Stimulated activated naive B cell treated with anti-CD40 and anti-IgM and Interleukin-4, amounts not matched to agents 10 μg/mL and 1 μg/mL and 100 μg/mL, for 72 hours (primary cell): ENCODE measurements at regions not wholly inside any gene's neighbourhood (a gene's known extent, or its start where the extent isn't known, plus 50 kb on each side); places are given as distances from the start of the nearest gene placed in this dataset.
"Not testable (repeated sequence)": the region's sequence is repeated elsewhere in the genome, so short reads cannot be mapped to it uniquely, and the experiment has no call there.

Source experiments
- ATAC-seq, 2 donors: fragments of 150-1000 bp; cut with Tn5 transposase; replicated peaks; 2 replicates each; pipeline ENCODE4 v1.10.0; 2021; ENCODE audit warnings: moderate library complexity in 1 of 2
- DNase-seq: peaks from one replicate; pipeline ENCODE4 v3.0.0; 2021
- H3K27ac Mint-ChIP-seq: one replicate; pipeline ENCODE4 v1.8.0; 2022; ENCODE audit warnings: mild to moderate bottlenecking, mixed read lengths
- H3K27me3 Mint-ChIP-seq, 2 donors: one replicate each; pipeline ENCODE4 v1.8.0; 2022; ENCODE audit warnings: mixed read lengths in 2 of 2
- H3K36me3 Mint-ChIP-seq, 2 donors: one replicate each; pipeline ENCODE4 v1.8.0; 2022; ENCODE audit warnings: mixed read lengths in 2 of 2, mild to moderate bottlenecking in 1 of 2
- H3K4me1 Mint-ChIP-seq, 2 donors: one replicate each; pipeline ENCODE4 v1.8.0; 2022; ENCODE audit warnings: mixed read lengths in 2 of 2, mild to moderate bottlenecking in 1 of 2
- H3K4me3 Mint-ChIP-seq, 2 donors: one replicate each; pipeline ENCODE4 v1.8.0; 2022; ENCODE audit warnings: mild to moderate bottlenecking in 2 of 2, mixed read lengths in 2 of 2, moderate library complexity in 1 of 2
- H3K9me3 Mint-ChIP-seq, 2 donors: one replicate each; pipeline ENCODE4 v1.8.0; 2022; ENCODE audit warnings: mixed read lengths in 2 of 2, mild to moderate bottlenecking in 1 of 2

- ATAC-seq (no peak), DNase-seq (no peak)
- Mint-ChIP-seq H3K4me1 (peaks cover 11 to 36% of the 10 kb centered on the region in 2 donors), H3K9me3 (peaks cover 0 to 2% of the 10 kb centered on the region in 2 donors), H3K36me3 (peaks cover 2 to 6% of the 10 kb centered on the region in 2 donors), H3K4me3 (no peak overlapping the region), H3K27me3 (no peaks in the 10 kb centered on the region), H3K27ac (no peak overlapping the region)
These were observed 66.6 kb downstream of the TNFAIP3 start for GRCh38 chr6:137933696-137934095.

GRCh38 chr6:137936798-137937197, 69.7 kb downstream of the TNFAIP3 start:
- ATAC-seq: no peak
- Mint-ChIP-seq H3K4me3 (no peak overlapping the region), H3K27me3 (no peaks in the 10 kb centered on the region), H3K27ac (no peak overlapping the region), H3K9me3 (peaks cover 0 to 2% of the 10 kb centered on the region in 2 donors), H3K36me3 (peaks cover 2 to 10% of the 10 kb centered on the region in 2 donors), H3K4me1 (peaks cover 20 to 39% of the 10 kb centered on the region in 2 donors)
- no peak for DNase-seq

GRCh38 chr6:137937834-137938233, 70.8 kb downstream of the TNFAIP3 start:
- no peak overlapping the region for H3K27ac Mint-ChIP-seq
- ATAC-seq (no peak), DNase-seq (no peak)
- H3K9me3 Mint-ChIP-seq: peaks cover 0 to 2% of the 10 kb centered on the region in 2 donors
- no peak overlapping the region for H3K4me3 Mint-ChIP-seq
- no peaks in the 10 kb centered on the region for H3K27me3 Mint-ChIP-seq
- peaks cover 2 to 10% of the 10 kb centered on the region in 2 donors for H3K36me3 Mint-ChIP-seq
- peaks cover 22 to 31% of the 10 kb centered on the region in 2 donors for H3K4me1 Mint-ChIP-seq

GRCh38 chr6:137938770-137939379, 71.8 kb downstream of the TNFAIP3 start:
- ATAC-seq (no peak), DNase-seq (no peak)
- Mint-ChIP-seq H3K36me3 (peaks cover 2 to 10% of the 10 kb centered on the region in 2 donors), H3K4me1 (peaks cover 22 to 39% of the 10 kb centered on the region in 2 donors), H3K4me3 (no peak overlapping the region), H3K27ac (no peak overlapping the region), H3K9me3 (peaks cover 0 to 2% of the 10 kb centered on the region in 2 donors), H3K27me3 (no peaks in the 10 kb centered on the region)

DNA sequence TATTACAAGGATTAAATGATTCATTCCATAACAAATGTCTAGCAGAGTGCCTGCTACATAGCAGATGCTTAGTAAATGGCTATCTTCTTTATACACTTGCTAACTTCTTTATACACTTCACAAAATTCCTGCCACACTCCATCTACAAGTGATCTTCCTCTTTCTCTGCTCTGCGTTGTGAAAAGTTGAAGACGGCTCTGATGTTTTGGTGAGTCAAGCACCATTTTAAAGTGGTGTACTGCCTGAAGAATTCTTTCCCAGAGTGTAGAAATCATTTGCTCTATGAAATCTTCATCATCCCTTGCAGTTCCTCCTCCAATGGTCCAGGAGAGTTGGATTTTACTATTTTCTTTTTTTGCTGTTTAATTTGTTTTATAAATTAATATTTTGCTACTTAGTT, 74.9 kb downstream of the TNFAIP3 start:
- Mint-ChIP-seq H3K27me3 (no peaks in the 10 kb centered on the region), H3K4me3 (no peak overlapping the region), H3K9me3 (peaks cover 0 to 2% of the 10 kb centered on the region in 2 donors), H3K36me3 (peaks cover 2 to 10% of the 10 kb centered on the region in 2 donors), H3K27ac (no peak overlapping the region), H3K4me1 (peaks cover 44 to 70% of the 10 kb centered on the region in 2 donors)
- ATAC-seq (no peak), DNase-seq (no peak)

DNA sequence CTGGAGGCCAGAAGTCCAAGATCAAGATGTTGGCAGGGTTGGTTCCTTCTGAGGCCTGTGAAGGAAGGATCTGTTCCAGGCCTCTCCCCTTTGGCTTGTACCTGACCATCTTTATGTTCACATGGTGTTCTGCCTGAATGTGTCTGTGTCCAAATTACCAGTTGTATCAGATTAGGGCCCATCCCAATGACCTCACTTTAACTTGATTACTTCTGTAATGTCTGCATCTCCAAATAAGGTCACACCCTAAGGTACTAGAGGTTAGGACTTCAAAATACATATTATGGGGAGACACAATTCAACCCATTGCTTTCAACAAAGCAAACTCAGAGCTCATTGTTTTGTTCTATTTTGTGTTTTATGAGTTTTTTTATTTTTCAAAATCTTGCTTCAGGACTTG, 75.7 kb downstream of the TNFAIP3 start:
- no peak for ATAC-seq
- H3K36me3 Mint-ChIP-seq: peaks cover 2 to 10% of the 10 kb centered on the region in 2 donors
- no peak overlapping the region for H3K4me3 Mint-ChIP-seq
- no peak for DNase-seq
- peak overlapping the region; percentile 4 for H3K27ac Mint-ChIP-seq
- H3K9me3 Mint-ChIP-seq: peaks cover 0 to 2% of the 10 kb centered on the region in 2 donors
- no peaks in the 10 kb centered on the region for H3K27me3 Mint-ChIP-seq
- peaks cover 45 to 73% of the 10 kb centered on the region in 2 donors for H3K4me1 Mint-ChIP-seq

DNA sequence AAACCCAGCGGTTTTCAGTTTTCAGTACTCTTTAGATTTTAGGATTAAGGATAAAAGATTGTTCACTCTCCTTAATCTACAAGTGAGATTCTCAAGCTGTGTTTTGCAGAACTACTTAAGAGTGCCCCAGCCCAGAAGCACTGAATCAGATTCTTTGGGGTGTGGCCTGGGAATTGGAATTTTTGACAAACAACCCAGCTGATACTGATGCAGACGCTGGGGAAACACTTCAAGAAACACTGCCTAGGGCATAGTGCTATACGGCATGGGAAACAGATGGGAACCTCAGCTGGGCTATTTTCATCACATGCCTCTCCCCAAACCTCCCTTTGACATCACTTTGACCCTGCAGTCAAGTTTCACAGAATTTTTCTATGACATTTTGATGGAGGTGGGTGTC, 77.3 kb downstream of the TNFAIP3 start:
- H3K27ac Mint-ChIP-seq: peak overlapping the region; percentile 33

DNA sequence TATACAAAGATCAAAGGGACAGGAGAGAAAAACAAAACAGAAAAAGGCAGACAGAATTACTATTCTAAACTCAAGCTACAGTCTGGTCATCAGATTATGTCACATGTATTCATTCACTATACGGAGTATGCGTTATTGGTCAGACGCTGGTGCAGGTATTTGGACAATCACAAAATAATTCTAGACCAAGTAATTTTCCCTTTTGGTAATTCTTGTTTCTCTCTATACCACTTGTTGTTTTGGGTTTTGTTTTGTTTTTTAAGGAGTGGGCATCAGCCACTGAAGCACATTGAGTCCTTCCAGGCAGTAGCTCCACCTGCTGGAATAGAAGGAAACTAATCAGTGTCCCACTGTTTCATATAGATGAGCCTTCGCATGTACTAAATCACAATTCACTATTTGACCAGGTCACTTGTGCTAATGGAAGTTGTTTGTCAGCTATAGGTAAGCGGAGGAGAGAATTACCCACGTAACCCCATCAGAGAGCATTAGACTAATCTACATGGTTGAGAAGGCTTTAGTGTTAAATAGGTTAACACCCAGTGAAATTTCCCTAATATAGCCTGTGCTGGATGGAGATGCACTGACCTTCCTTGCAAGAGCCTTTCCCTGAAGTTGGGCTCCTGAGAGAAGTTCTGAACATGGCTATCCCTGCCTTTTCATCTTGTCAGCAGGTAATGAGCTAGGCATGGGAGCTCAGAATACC, 77.9 kb downstream of the TNFAIP3 start:
- DNase-seq: no peak
- peak; percentile 56 to 60 for ATAC-seq
- Mint-ChIP-seq H3K4me1 (peaks cover 48 to 73% of the 10 kb centered on the region in 2 donors), H3K27me3 (no peaks in the 10 kb centered on the region), H3K27ac (peak overlapping the region; percentile 33), H3K36me3 (no peaks in the 10 kb centered on the region), H3K4me3 (peak overlapping the region in 1 of 2 donors; percentile 19), H3K9me3 (no peaks in the 10 kb centered on the region)

More for the DNA sequence above, 77.3 kb downstream of the TNFAIP3 start:
- DNase-seq, H3K9me3 Mint-ChIP-seq, H3K27me3 Mint-ChIP-seq, H3K36me3 Mint-ChIP-seq: not testable (repeated sequence)
- Mint-ChIP-seq H3K4me1 (peaks cover 47 to 73% of the 10 kb centered on the region in 2 donors), H3K4me3 (peak overlapping the region in 1 of 2 donors; percentile 1)
- peak; percentile 53 to 67 for ATAC-seq

GRCh38 chr6:137949686-137950390, 82.8 kb downstream of the TNFAIP3 start:
- H3K4me1 Mint-ChIP-seq: peaks cover 38 to 61% of the 10 kb centered on the region in 2 donors
- no peaks in the 10 kb centered on the region for H3K27me3 Mint-ChIP-seq
- DNase-seq (no peak), ATAC-seq (peak; percentile 71 to 76)
- no peaks in the 10 kb centered on the region for H3K36me3 Mint-ChIP-seq
- H3K9me3 Mint-ChIP-seq: no peaks in the 10 kb centered on the region
- peak overlapping the region; percentile 4 for H3K27ac Mint-ChIP-seq
- peak overlapping the region; percentile 60 to 63 for H3K4me3 Mint-ChIP-seq

GRCh38 chr6:137950581-137950980, 83.5 kb downstream of the TNFAIP3 start:
- no peaks in the 10 kb centered on the region for H3K36me3 Mint-ChIP-seq
- peak overlapping the region; percentile 4 for H3K27ac Mint-ChIP-seq
- ATAC-seq (no peak), DNase-seq (no peak)
- H3K27me3 Mint-ChIP-seq: no peaks in the 10 kb centered on the region
- H3K4me1 Mint-ChIP-seq: peaks cover 33 to 53% of the 10 kb centered on the region in 2 donors
- peaks cover 0 to 1% of the 10 kb centered on the region in 2 donors for H3K9me3 Mint-ChIP-seq
- H3K4me3 Mint-ChIP-seq: no peak overlapping the region

DNA sequence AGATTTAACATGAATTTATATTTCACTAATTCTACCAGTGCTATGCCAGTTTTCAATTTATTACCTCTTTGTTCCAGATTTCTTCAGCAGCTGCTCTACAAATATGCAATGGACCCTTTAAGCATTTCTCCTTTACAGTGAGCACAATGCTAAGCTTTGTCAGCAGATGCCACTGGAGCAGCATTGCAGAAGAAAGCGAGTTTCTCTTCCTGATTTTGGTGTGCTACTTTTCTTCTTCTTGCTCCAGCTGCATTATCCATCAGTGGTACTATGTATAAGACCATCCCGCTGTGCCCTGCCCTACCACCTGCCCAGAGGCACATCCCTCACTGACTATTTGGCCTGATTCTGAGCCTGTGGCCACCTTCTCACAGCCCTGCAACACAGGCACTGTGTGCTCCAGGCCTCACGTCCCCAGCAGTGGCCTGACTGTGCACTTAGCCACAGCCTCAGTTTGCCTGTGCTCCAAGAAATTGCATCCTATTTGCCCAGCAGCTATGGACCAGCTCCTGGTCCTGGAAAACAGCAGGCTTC, 84.1 kb downstream of the TNFAIP3 start:
- peak; percentile 82 to 84 for ATAC-seq
- peaks cover 0 to 1% of the 10 kb centered on the region in 2 donors for H3K9me3 Mint-ChIP-seq
- no peaks in the 10 kb centered on the region for H3K27me3 Mint-ChIP-seq
- no peak overlapping the region for H3K4me3 Mint-ChIP-seq
- peaks cover 28 to 48% of the 10 kb centered on the region in 2 donors for H3K4me1 Mint-ChIP-seq
- H3K27ac Mint-ChIP-seq: peak overlapping the region; percentile 63
- H3K36me3 Mint-ChIP-seq: no peaks in the 10 kb centered on the region
- no peak for DNase-seq

DNA sequence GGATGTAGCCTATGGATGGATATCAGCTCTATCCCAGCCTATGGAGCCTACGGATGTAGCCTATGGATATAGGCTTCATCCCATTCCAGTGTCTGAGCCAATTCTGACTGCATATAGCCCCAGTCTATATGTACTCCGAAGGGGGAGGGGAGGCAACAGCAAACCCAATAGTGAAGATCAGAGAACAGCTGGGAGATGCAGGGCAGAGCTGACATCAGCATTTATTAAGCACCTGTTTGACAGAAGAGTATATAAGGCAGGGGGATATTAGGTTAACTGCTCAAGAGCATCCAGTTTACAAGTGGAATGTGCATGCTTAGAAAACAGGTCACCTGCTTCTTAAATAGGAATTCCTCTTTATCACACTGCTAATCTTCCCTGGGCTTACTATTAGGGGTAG, 85.2 kb downstream of the TNFAIP3 start:
- no peak overlapping the region for H3K27ac Mint-ChIP-seq
- H3K4me1 Mint-ChIP-seq: peaks cover 21 to 36% of the 10 kb centered on the region in 2 donors
- H3K9me3 Mint-ChIP-seq: peaks cover 0 to 1% of the 10 kb centered on the region in 2 donors

GRCh38 chr6:137953761-137954160, 86.7 kb downstream of the TNFAIP3 start:
- H3K9me3 Mint-ChIP-seq: peaks cover 0 to 3% of the 10 kb centered on the region in 2 donors
- H3K27ac Mint-ChIP-seq: no peak overlapping the region
- no peaks in the 10 kb centered on the region for H3K36me3 Mint-ChIP-seq
- peaks cover 21 to 31% of the 10 kb centered on the region in 2 donors for H3K4me1 Mint-ChIP-seq
- no peak overlapping the region for H3K4me3 Mint-ChIP-seq
- DNase-seq (no peak), ATAC-seq (no peak)
- H3K27me3 Mint-ChIP-seq: no peaks in the 10 kb centered on the region

More for the DNA sequence above, 85.2 kb downstream of the TNFAIP3 start:
- H3K36me3 Mint-ChIP-seq: no peaks in the 10 kb centered on the region
- H3K4me3 Mint-ChIP-seq: no peak overlapping the region
- no peaks in the 10 kb centered on the region for H3K27me3 Mint-ChIP-seq
- ATAC-seq (no peak), DNase-seq (no peak)

DNA sequence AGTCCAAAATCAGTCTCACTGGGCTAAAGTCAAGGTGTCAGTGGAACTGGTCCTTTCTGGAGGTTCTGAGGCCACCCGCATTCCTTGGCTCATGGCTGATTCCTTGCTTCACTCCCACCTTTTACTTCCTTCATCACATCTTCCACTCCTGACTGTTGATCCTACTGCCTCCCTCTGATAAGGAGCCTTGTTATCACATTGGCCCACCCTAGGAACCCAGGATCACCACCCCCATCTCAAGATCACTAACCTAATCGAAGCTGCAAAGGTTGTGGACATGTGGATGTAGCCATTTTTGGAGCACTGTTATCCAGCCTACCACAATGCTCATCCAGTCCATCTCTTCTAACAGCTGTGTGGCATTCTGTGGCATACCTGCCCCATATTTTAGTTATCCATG, 87.2 kb downstream of the TNFAIP3 start:
- H3K4me1 Mint-ChIP-seq: peaks cover 23 to 29% of the 10 kb centered on the region in 2 donors
- H3K9me3 Mint-ChIP-seq: peaks cover 0 to 5% of the 10 kb centered on the region in 2 donors
- ATAC-seq (no peak), DNase-seq (no peak)
- H3K27ac Mint-ChIP-seq: no peak overlapping the region
- H3K27me3 Mint-ChIP-seq: no peaks in the 10 kb centered on the region
- H3K36me3 Mint-ChIP-seq: no peaks in the 10 kb centered on the region
- H3K4me3 Mint-ChIP-seq: no peak overlapping the region
